G401 (cell line): ENCODE measurements at regions not wholly inside any gene's neighbourhood (a gene's known extent, or its start where the extent isn't known, plus 50 kb on each side); places are given as distances from the start of the nearest gene placed in this dataset.
A peak's percentile ranks its signal among the peaks of the same experiment; 100 is the strongest.
"Not testable (repeated sequence)": the region's sequence is repeated elsewhere in the genome, so short reads cannot be mapped to it uniquely, and the experiment has no call there.

Experiments used
- DNase-seq: peaks from one replicate; pipeline ENCODE4 v3.0.0-alpha.2; 2015; ENCODE audit warnings: low spot score
- in situ Hi-C: cut with HindIII; loops from 2 replicates; pipeline ENCODE4 v1.10.0; 2016; ENCODE audit warnings: low sequenced_read_pairs, mixed read lengths

DNA sequence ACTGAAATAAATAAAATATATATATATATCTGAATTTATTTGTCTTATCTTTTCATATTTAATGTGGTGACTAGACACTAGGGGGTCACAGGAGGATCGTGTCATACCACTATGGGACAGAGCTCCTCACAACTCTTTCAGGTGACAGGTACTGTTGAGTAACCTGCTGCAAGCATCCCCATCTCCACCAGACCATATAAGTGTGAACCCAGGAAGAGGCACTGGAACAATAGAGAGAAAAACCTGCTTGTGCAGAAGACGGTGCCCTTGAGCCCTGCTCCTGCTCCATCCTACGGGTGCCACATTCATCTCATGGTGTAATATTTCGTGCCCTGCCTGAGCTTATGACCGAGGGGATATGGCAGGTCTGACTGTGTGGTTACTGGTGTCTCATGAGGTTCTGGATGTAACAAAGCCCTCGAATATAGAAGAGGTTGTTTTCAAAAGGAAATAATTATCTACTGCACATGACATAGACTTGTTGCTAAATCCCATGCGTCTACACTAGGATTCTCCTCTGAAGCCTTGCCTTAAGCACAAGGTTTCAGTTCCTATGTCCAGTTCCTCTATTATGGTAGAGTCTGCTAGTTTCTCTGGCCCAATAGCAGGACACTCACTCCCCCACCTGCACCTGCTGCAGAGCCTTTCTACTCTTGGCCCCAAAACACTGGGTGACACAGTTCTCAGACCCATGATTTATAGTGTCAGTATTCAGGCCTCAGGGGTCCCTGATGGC, 70.4 kb downstream of the GGTLC2 start:
- in situ Hi-C loops: no loop called here
- no peak for DNase-seq

- in situ Hi-C loops: no loop called here
- no peak for DNase-seq
Measured at GRCh38 chr22:22716136-22716665, 71.8 kb downstream of the GGTLC2 start.

- no peak for DNase-seq
- in situ Hi-C loops: no loop called here
Measured at GRCh38 chr22:22717664-22718063, 73.2 kb downstream of the GGTLC2 start.

- in situ Hi-C loops: no loop called here
- DNase-seq: peak; percentile 51
Measured at GRCh38 chr22:22720201-22720723, 75.8 kb downstream of the GGTLC2 start.

DNA sequence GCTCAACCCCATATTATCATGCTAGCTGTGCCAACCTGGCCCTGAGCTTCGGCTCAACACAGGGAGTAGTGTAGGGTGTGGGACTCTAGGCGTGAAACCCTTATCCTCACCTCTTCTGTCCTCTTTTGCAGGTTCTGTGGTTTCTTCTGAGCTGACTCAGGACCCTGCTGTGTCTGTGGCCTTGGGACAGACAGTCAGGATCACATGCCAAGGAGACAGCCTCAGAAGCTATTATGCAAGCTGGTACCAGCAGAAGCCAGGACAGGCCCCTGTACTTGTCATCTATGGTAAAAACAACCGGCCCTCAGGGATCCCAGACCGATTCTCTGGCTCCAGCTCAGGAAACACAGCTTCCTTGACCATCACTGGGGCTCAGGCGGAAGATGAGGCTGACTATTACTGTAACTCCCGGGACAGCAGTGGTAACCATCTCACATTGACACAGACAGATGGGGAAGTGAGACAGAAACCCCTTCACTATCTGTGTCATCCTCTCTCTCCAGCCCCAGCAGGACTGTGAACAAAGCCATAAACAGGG, 76.4 kb downstream of the GGTLC2 start:
- peak; percentile 59 for DNase-seq
- in situ Hi-C loops: no loop called here

GRCh38 chr22:22721681-22722354, 77.4 kb downstream of the GGTLC2 start:
- in situ Hi-C loops: no loop called here
- no peak for DNase-seq

DNA sequence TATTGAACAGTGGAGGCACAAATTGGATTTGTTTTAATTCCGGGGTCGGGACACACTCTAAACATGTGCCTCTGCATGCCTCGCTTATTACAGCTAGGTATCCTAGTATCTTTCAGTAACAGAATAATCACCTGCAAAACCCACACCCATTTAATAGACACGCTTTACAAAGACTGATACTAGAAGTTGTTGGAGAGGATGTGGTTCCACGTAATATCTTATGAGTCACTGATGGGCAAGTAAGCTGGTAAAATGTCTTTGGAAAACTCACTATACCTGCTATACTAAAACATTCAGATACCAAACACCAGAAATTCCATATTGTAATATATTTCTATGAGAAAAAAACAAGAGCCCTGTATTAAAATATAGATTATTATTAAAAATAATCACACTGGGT, 84.0 kb downstream of the GGTLC2 start:
- DNase-seq: no peak
- in situ Hi-C loops: no loop called here

DNA sequence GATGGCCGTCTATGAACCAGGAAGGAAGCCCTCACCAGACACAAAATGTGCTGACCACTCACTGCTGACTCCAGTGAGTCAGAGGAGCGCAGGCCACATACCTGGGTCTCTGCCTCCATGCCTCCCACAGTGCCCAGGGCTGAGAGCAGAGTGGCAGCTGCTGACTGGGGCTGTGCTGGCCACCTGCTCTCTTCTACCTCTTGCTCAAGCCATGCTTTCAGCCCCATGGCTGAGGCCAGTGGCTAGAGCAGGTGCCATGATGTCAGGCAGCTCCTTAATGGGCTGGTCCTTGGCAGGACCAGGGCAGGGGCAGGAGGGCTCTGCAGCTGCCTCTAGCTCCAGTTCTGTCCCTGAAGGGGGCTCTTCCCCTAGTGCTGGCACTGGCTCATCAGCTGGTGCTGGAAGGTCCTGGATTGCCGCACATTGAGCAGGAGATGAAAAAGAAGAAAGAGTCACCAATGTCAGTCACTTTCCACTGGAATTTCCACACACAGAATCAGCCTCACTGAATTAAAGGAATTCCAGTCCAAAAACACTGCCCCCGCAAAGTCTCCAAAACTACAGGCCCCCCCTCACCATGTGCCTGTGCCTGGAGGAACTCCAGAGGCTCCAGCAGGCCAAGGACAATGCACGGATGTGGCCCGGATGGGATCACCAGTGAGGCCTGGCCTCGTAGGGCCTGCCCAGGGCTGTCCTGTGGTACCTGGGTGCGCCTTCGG, 86.4 kb downstream of the GGTLC2 start:
- in situ Hi-C loops: no loop called here
- DNase-seq: no peak

GRCh38 chr22:22731374-22731676, 86.9 kb downstream of the GGTLC2 start:
- DNase-seq: no peak

DNA sequence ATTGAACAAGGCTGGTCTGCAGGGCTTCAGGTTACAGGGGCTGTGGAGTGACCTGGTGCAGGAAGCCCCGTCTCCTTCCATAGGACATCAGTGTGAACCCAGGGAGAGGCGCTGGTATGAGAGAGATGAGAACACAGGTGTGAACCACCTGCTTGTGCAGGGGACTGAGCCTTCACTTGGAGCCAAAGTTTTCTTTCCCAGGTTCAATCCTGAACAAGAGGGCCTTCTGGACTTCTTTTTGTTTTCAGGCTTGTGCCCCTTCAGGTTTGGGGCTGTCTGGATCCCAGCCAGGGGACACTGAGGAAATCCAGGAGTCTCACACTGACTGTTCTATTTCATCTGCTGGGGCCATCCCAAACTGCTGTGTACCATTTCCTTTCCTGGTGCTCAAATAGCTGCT, 88.6 kb downstream of the GGTLC2 start:
- in situ Hi-C loops, DNase-seq: not testable (repeated sequence)

More at GRCh38 chr22:22731374-22731676, 86.9 kb downstream of the GGTLC2 start:
- in situ Hi-C loops: no loop called here

DNA sequence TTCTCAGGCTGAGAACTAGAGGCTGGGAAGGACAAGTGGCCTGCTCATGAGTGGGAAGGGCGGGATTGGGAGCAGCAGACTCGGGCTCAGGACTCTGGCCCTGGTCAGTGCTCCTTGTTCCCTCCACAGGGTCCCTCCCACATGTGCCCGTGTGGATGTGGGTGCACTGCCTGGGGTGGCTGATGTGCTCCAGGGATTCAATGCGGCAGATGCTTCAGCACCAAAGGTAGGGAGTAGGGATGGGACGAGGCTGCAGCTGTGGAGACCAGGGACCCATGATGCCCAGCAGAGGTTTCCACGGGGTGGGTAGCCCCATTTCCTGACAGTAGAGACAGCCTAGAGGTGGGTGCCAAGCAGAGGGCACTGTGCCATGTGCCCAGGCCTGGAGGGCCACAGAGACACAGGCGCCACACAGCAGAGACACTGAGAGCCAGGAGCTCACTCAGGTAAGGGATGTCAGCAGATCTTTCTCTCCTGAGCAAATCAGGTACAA, 89.5 kb downstream of the GGTLC2 start:
- in situ Hi-C loops: no loop called here
- DNase-seq: no peak

DNA sequence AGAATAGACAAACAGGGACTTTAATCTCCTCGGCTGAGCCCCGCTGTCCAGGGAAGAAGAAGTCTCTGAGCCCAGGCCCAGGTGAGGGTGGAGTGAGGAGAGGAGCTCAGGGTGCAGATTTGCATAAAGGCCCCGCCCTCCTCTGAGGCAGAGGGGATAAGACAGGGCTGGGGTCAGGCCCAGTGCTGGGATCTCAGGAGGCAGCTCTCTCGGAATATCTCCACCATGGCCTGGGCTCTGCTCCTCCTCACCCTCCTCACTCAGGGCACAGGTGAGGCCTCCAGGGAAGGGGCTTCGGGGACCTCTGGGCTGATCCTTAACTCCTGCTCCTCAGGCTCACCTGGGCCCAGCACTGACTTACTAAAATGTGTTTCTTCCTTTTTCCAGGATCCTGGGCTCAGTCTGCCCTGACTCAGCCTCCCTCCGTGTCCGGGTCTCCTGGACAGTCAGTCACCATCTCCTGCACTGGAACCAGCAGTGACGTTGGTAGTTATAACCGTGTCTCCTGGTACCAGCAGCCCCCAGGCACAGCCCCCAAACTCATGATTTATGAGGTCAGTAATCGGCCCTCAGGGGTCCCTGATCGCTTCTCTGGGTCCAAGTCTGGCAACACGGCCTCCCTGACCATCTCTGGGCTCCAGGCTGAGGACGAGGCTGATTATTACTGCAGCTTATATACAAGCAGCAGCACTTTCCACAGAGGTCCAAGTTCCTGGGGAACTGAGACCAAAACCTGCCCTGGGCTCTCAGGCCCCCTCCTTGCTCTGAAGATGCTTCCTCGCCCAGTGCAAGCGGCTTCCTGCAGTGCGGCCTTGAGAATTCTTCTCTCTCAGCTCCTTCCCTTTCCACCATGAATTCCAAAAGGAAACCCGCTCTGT, 90.2 kb downstream of the GGTLC2 start:
- DNase-seq, in situ Hi-C loops: not testable (repeated sequence)

DNA sequence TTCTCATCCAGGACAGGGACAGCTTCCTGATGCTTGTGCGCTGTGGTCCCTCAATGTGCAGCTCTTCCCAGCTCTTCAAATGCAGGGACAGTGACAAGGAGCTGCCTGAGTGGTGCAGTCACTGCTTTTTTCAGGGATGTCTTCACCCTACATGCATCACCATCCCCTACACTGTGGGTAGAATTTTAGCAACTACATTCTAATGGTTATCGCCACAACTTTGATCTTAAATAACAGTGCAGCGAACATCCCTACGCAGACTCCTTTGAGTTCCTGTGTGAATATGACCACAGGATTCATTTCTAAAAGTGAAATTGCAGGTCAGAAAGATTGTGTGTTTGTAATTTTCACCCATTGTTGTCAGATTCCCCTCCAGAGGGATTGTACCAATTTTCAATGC, 90.9 kb downstream of the GGTLC2 start:
- DNase-seq, in situ Hi-C loops: not testable (repeated sequence)

DNA sequence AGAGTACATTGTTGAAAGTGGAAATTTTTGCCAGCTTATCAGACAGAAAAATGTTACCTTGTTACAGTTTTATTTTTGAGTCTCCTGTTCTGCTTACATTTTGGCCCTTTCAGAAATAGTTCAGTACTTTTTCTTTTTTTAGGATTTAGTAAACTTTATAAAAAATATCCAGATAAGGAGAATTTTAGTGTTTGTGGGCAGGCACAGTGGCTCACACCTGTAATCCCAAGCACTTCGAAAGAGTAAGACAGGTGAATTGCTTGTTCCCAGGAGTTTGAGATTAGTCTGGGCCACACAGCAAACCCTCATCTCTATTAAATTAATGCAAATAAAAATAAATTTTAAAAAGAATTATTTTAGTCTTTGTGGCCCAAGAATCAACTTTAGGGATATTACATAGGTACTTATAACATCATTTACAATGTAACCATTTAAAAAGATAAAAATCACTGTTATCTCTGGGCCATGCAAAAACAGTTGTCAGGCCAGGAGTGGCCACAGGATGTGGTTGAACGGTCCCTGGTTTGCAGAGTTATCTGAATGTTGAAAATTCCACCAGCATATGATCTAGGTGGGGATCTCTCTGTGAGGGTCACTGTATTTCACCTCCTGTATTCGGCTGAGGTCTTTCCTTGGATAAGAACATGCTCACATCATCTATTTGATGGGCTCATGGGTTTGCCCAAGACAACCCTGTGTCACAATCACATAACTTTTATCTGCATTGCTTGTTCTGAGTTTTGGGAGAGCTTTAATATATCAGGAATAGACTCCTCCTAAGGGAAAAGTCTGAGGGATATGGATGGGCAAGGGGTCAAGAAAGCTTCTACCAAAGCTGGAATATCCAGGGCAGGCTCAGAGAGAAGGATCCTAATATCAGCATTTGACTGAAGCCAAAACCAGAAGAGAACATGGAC, 91.5 kb downstream of the GGTLC2 start:
- in situ Hi-C loops: no loop called here
- no peak for DNase-seq

DNA sequence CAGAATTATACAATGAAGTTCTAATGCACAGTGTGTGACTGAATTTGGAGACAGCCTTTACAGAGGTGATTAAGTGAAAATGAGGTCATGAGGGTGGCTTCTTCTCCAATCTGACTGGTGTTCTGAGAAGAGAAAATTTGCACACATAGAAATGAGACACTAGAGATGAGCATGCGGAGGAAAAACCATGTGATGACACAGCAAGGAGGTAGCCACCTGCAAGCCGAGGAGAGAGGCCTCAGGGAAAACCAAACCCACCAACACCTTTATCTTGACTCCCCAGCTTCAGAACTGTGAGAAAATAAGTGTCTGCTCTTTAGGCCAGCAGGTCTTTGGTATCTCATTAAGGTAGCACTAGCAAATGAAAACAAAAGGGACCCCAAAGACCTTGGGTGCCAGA, 93.2 kb downstream of the GGTLC2 start:
- in situ Hi-C loops: no loop called here
- DNase-seq: no peak

DNA sequence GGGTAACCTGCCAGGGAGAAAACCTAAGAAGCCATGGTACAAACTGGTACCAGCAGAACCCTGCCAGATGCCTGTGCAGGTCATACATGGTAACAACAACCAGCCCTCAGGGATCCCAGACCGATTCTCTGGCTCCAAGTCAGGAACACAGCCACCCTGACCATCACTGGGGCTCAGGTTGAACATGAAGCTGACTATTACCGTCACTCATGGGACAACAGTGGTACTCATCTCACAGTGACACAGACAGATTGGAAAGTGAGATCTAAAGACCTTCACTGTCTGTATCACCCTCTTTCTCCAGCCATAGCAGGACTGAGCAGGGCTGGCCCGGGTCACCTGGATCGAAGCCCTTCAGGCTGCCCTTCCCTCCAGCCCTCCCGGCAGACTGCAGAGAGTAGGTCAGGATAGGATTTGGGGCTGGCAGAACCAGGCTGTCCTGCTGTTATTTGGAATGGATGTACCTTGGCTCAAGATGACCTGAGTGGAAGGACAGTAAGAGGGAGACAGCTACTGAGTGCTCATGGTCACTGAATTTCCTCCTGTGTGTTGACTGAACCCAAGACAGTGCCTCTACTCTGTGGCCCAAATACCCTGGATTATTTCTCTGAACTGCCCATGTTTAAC, 94.7 kb downstream of the GGTLC2 start:
- DNase-seq: peak; percentile 83
- in situ Hi-C loops: no loop called here

- in situ Hi-C loops: no loop called here
- no peak for DNase-seq
Measured at GRCh38 chr22:22740560-22741276, 96.3 kb downstream of the GGTLC2 start.
